ENCODE measurements at regions not wholly inside any gene's neighbourhood (a gene's known extent, or its start where the extent isn't known, plus 50 kb on each side); places are given as distances from the start of the nearest gene placed in this dataset.

GRCh38 chr9:108575276-108575675 is 280.5 kb downstream of the ACTL7B start:
- no peak overlapping the region for H3K4me3 ChIP-seq
- H3K27me3 ChIP-seq, result peaks cover 4% of the 10 kb centered on the region
- no peaks in the 10 kb centered on the region for H3K9me3 ChIP-seq
- no peak overlapping the region for H3K27ac ChIP-seq
- TF ChIP-seq POLR2A (IDR thresholded peaks at IDR 0.05) (no peak), CTCF (IDR thresholded peaks at IDR 0.05) (no peak), POLR2AphosphoS5 (IDR thresholded peaks at IDR 0.05; ENCODE audit: insufficient read depth in 1 of 2, low read depth in 1 of 2) (no peak)
- no peaks in the 10 kb centered on the region for H3K36me3 ChIP-seq
- H3K4me1 ChIP-seq, result peaks cover 4% of the 10 kb centered on the region
- no peak for DNase-seq (ENCODE audit: extremely low spot score in 2 of 2)
- intact Hi-C loops (cut with DNase I), result no loop called here

GRCh38 chr9:108569624-108570023 is 286.2 kb downstream of the ACTL7B start:
- peaks cover 20% of the 10 kb centered on the region for H3K4me1 ChIP-seq
- H3K27ac ChIP-seq, result no peak overlapping the region
- intact Hi-C loops (cut with DNase I), result loop anchor here (5.0 kb wide), 1 partner anchor 1102 kb away; no protein-coding TSS in a partner anchor
- TF ChIP-seq CTCF (IDR thresholded peaks at IDR 0.05) (no peak), POLR2AphosphoS5 (IDR thresholded peaks at IDR 0.05; ENCODE audit: insufficient read depth in 1 of 2, low read depth in 1 of 2) (peak in 1 of 2 donors; percentile 16)
- no peak for DNase-seq (ENCODE audit: extremely low spot score in 2 of 2)
- H3K36me3 ChIP-seq, result no peaks in the 10 kb centered on the region
- H3K4me3 ChIP-seq, result no peak overlapping the region
- peaks cover 4% of the 10 kb centered on the region for H3K27me3 ChIP-seq
- H3K9me3 ChIP-seq, result no peaks in the 10 kb centered on the region

- no peak for DNase-seq (ENCODE audit: extremely low spot score in 2 of 2)
- TF ChIP-seq POLR2AphosphoS5 (IDR thresholded peaks at IDR 0.05; ENCODE audit: insufficient read depth in 1 of 2, low read depth in 1 of 2) (peak in 1 of 2 donors; percentile 72), POLR2A (IDR thresholded peaks at IDR 0.05) (no peak), CTCF (IDR thresholded peaks at IDR 0.05) (no peak)
- Histone ChIP-seq H3K9me3 (no peaks in the 10 kb centered on the region), H3K27me3 (no peaks in the 10 kb centered on the region), H3K4me1 (peaks cover 21% of the 10 kb centered on the region), H3K27ac (no peak overlapping the region), H3K4me3 (no peak overlapping the region), H3K36me3 (no peaks in the 10 kb centered on the region)
- intact Hi-C loops (cut with DNase I), result loop anchor here (5.0 kb wide), 1 partner anchor 1101 kb away; no protein-coding TSS in a partner anchor
These were observed 287.7 kb downstream of the ACTL7B start for GRCh38 chr9:108568093-108568492.

- H3K4me3 ChIP-seq, result no peak overlapping the region
- DNase-seq (ENCODE audit: extremely low spot score in 2 of 2), result no peak
These were observed 288.2 kb downstream of the ACTL7B start for GRCh38 chr9:108567571-108567970.

More at GRCh38 chr9:108567571-108567970, 288.2 kb downstream of the ACTL7B start:
- TF ChIP-seq POLR2AphosphoS5 (IDR thresholded peaks at IDR 0.05; ENCODE audit: insufficient read depth in 1 of 2, low read depth in 1 of 2), result no peak
- TF ChIP-seq POLR2A (IDR thresholded peaks at IDR 0.05), result no peak
- no peak for TF ChIP-seq CTCF (IDR thresholded peaks at IDR 0.05)
- H3K27me3 ChIP-seq, result no peaks in the 10 kb centered on the region
- intact Hi-C loops (cut with DNase I), result loop anchor here (5.0 kb wide), 1 partner anchor 1100 kb away; no protein-coding TSS in a partner anchor
- no peak overlapping the region for H3K27ac ChIP-seq
- H3K36me3 ChIP-seq, result no peaks in the 10 kb centered on the region
- H3K9me3 ChIP-seq, result no peaks in the 10 kb centered on the region
- H3K4me1 ChIP-seq, result peaks cover 21% of the 10 kb centered on the region

All from vagina (tissue), 2 donors.